ENCODE measurements at regions not wholly inside any gene's neighbourhood (a gene's known extent, or its start where the extent isn't known, plus 50 kb on each side); places are given as distances from the start of the nearest gene placed in this dataset.

DNA sequence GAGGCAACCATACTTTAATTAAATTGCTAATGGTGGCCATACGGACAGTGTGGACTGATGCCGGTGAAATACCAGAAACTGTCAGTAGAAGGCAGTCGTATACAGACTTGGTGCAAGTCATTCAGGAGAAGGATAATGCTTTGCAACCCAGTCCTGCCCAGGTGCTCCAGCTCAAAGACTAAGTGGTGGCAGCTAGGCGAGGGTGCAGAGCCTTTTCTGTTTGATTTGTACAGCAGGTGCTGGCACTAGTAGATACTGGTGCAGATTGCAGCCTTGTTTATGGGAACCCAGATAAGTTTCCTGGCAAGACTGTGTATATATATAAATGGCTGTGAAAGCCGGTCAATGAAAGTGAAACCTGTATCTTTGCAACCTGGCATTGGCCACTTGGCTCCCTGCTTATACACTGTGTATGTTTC lies 208.3 kb upstream of the SYT4 start:
- ChIA-PET POLR2A (no interaction called here), CTCF (interaction anchor here (1.1 kb wide), 1 partner anchor 103 kb away, joined by 3 read pairs; no protein-coding TSS in a partner anchor)
- H3K27ac ChIP-seq (ENCODE audit: extremely low read depth, low read depth, low read length) = no peak overlapping the region
- H3K9me3 ChIP-seq (ENCODE audit: control insufficient read depth, insufficient read depth, low read depth, low read length) = peaks cover 2% of the 10 kb centered on the region
- no peaks in the 10 kb centered on the region for H3K36me3 ChIP-seq (ENCODE audit: control insufficient read depth in 2 of 2, insufficient read depth in 1 of 2, low read length in 2 of 2)
- no peak for TF ChIP-seq ZNF223 (tag by site-specific recombination; IDR thresholded peaks at IDR 0.05)
- TF ChIP-seq ZNF112 (tag by site-specific recombination; IDR thresholded peaks at IDR 0.05) = no peak
- no peak for TF ChIP-seq SP3 (tag by site-specific recombination; IDR thresholded peaks at IDR 0.05)
- no peak for TF ChIP-seq ZNF132 (tag by site-specific recombination; IDR thresholded peaks at IDR 0.05; ENCODE audit: borderline replicate concordance)
- no peak for TF ChIP-seq ZBTB8A (tag by site-specific recombination; IDR thresholded peaks at IDR 0.05)
- TF ChIP-seq ZNF48 (tag by site-specific recombination; IDR thresholded peaks at IDR 0.05) = no peak
- no peak for TF ChIP-seq ZFHX2 (tag by site-specific recombination; conservative IDR thresholded peaks at IDR 0.05)
- TF ChIP-seq SALL2 (tag by site-specific recombination; IDR thresholded peaks at IDR 0.05; ENCODE audit: borderline replicate concordance) = no peak
- TF ChIP-seq WT1 (tag by site-specific recombination; IDR thresholded peaks at IDR 0.05) = no peak
- TF ChIP-seq, protein P1, sequence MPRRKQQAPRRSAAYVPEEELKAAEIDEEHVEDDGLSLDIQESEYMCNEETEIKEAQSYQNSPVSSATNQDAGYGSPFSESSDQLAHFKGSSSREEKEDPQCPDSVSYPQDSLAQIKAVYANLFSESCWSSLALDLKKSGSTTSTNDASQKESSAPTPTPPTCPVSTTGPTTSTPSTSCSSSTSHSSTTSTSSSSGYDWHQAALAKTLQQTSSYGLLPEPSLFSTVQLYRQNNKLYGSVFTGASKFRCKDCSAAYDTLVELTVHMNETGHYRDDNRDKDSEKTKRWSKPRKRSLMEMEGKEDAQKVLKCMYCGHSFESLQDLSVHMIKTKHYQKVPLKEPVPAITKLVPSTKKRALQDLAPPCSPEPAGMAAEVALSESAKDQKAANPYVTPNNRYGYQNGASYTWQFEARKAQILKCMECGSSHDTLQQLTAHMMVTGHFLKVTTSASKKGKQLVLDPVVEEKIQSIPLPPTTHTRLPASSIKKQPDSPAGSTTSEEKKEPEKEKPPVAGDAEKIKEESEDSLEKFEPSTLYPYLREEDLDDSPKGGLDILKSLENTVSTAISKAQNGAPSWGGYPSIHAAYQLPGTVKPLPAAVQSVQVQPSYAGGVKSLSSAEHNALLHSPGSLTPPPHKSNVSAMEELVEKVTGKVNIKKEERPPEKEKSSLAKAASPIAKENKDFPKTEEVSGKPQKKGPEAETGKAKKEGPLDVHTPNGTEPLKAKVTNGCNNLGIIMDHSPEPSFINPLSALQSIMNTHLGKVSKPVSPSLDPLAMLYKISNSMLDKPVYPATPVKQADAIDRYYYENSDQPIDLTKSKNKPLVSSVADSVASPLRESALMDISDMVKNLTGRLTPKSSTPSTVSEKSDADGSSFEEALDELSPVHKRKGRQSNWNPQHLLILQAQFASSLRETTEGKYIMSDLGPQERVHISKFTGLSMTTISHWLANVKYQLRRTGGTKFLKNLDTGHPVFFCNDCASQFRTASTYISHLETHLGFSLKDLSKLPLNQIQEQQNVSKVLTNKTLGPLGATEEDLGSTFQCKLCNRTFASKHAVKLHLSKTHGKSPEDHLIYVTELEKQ (tag by site-specific recombination; IDR thresholded peaks at IDR 0.05; ENCODE audit: borderline replicate concordance) = no peak
- no peak for TF ChIP-seq SP7 (tag by site-specific recombination; IDR thresholded peaks at IDR 0.05)
- no peak for TF ChIP-seq ZNF621 (tag by site-specific recombination; IDR thresholded peaks at IDR 0.05)
- no peak for TF ChIP-seq MZF1 (tag by site-specific recombination; IDR thresholded peaks at IDR 0.05; ENCODE audit: borderline replicate concordance)
- TF ChIP-seq, protein P2, sequence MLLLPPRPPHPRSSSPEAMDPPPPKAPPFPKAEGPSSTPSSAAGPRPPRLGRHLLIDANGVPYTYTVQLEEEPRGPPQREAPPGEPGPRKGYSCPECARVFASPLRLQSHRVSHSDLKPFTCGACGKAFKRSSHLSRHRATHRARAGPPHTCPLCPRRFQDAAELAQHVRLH (tag by site-specific recombination; IDR thresholded peaks at IDR 0.05) = no peak
- no peak for TF ChIP-seq ZNF544 (tag by site-specific recombination; IDR thresholded peaks at IDR 0.05)
- H3K4me3 ChIP-seq (ENCODE audit: low read depth, low read length) = no peak overlapping the region
- H3K4me1 ChIP-seq (ENCODE audit: control insufficient read depth, insufficient read depth, low read length) = no peaks in the 10 kb centered on the region

DNA sequence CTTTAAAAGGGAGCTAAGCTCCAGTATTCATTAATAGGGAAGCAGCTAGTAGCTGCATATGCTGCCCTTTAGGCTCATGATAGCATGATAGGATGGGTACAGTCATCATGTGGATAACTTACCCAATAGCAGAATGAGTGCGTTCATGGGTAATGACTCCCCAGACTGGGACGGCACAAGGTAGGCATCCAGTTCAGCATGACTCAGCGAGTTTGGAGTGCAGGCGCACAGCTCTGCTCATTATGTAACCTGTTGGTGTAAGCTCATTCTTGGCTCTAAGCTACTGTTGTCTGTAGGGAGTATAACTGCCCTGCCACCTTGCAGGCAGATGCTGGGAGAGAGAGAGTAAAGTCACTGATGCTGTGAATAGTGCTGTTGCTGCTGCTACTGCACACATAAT lies 209.2 kb upstream of the SYT4 start:
- Histone ChIP-seq H3K9me3 (ENCODE audit: control insufficient read depth, insufficient read depth, low read depth, low read length) (peaks cover 2% of the 10 kb centered on the region), H3K36me3 (ENCODE audit: control insufficient read depth in 2 of 2, insufficient read depth in 1 of 2, low read length in 2 of 2) (no peaks in the 10 kb centered on the region), H3K4me1 (ENCODE audit: control insufficient read depth, insufficient read depth, low read length) (no peaks in the 10 kb centered on the region), H3K27ac (ENCODE audit: extremely low read depth, low read depth, low read length) (no peak overlapping the region), H3K4me3 (ENCODE audit: low read depth, low read length) (no peak overlapping the region)
- POLR2A ChIA-PET = no interaction called here
- CTCF ChIA-PET = no interaction called here
- TF ChIP-seq ZNF529 (tag by site-specific recombination; IDR thresholded peaks at IDR 0.05; ENCODE audit: insufficient replicate concordance) = no peak
- TF ChIP-seq SCRT2 (tag by site-specific recombination; IDR thresholded peaks at IDR 0.05) = 0 out of 2 replicates have a peak, but pooled peaks have one; percentile 9
- TF ChIP-seq, protein P3, sequence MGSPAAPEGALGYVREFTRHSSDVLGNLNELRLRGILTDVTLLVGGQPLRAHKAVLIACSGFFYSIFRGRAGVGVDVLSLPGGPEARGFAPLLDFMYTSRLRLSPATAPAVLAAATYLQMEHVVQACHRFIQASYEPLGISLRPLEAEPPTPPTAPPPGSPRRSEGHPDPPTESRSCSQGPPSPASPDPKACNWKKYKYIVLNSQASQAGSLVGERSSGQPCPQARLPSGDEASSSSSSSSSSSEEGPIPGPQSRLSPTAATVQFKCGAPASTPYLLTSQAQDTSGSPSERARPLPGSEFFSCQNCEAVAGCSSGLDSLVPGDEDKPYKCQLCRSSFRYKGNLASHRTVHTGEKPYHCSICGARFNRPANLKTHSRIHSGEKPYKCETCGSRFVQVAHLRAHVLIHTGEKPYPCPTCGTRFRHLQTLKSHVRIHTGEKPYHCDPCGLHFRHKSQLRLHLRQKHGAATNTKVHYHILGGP (tag by site-specific recombination; IDR thresholded peaks at IDR 0.05) = no peak
- no peak for TF ChIP-seq IKZF3 (tag by site-specific recombination; IDR thresholded peaks at IDR 0.05)
- TF ChIP-seq ZNF174 (tag by site-specific recombination; IDR thresholded peaks at IDR 0.05) = no peak
- TF ChIP-seq ZFP41 (tag by site-specific recombination; IDR thresholded peaks at IDR 0.05; ENCODE audit: borderline replicate concordance) = no peak
- TF ChIP-seq, protein P4, sequence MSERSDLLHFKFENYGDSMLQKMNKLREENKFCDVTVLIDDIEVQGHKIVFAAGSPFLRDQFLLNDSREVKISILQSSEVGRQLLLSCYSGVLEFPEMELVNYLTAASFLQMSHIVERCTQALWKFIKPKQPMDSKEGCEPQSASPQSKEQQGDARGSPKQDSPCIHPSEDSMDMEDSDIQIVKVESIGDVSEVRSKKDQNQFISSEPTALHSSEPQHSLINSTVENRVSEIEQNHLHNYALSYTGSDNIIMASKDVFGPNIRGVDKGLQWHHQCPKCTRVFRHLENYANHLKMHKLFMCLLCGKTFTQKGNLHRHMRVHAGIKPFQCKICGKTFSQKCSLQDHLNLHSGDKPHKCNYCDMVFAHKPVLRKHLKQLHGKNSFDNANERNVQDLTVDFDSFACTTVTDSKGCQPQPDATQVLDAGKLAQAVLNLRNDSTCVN (tag by site-specific recombination; optimal IDR thresholded peaks at IDR 0.05) = no peak
- no peak for TF ChIP-seq PRDM1 (tag by site-specific recombination; IDR thresholded peaks at IDR 0.05)
- TF ChIP-seq, protein P5, sequence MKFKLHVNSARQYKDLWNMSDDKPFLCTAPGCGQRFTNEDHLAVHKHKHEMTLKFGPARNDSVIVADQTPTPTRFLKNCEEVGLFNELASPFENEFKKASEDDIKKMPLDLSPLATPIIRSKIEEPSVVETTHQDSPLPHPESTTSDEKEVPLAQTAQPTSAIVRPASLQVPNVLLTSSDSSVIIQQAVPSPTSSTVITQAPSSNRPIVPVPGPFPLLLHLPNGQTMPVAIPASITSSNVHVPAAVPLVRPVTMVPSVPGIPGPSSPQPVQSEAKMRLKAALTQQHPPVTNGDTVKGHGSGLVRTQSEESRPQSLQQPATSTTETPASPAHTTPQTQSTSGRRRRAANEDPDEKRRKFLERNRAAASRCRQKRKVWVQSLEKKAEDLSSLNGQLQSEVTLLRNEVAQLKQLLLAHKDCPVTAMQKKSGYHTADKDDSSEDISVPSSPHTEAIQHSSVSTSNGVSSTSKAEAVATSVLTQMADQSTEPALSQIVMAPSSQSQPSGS (tag by site-specific recombination; IDR thresholded peaks at IDR 0.05; ENCODE audit: low read depth) = no peak
- TF ChIP-seq ZNF629 (tag by site-specific recombination; IDR thresholded peaks at IDR 0.05) = no peak
- no peak for TF ChIP-seq ZNF521 (tag by site-specific recombination; IDR thresholded peaks at IDR 0.05)
- TF ChIP-seq ZNF549 (tag by site-specific recombination; IDR thresholded peaks at IDR 0.05) = no peak

All from HEK293 (cell line).